ENCODE measurements at regions not wholly inside any gene's neighbourhood (a gene's known extent, or its start where the extent isn't known, plus 50 kb on each side); places are given as distances from the start of the nearest gene placed in this dataset.

DNA sequence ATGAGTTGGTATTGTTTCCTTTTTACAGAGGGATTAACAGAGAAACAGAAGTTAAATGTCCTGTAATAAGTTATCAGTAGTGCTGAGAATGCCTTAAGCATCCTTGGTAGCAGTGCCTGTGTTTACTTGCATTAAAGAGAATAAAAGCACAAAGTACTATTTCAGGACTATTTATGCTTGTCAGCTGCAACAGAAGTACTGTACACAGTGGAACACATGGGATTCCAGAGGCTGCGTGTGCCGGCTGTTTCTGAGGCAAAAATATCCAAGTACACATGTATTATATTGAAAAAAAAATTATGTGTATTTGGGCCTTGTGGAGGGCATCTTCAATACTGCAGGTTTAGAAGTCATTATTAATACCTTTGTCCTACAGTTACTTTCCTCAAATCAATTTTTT, 58.2 kb upstream of the ACTBL2 start:
- no peak for DNase-seq

DNA sequence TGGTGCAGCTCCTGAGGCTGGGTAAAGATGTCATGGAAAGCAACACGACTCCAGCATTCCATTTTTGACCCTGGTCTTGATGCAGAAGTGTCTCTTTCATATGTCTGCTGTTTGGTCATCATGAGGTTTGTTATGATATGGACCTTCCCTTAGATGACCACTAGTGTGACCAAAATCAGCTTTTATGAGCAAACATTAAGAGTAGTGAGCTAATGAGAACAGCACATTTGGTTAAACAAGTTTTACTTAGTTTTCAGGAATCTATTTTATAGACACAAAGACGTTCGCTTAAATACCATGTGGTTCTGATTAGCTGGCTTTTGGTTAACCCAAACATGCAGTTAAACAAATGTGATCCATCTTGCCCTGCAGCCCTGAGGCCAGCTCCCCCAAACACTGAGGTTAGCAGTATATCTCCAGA, 56.7 kb upstream of the ACTBL2 start:
- no peak for DNase-seq

DNA sequence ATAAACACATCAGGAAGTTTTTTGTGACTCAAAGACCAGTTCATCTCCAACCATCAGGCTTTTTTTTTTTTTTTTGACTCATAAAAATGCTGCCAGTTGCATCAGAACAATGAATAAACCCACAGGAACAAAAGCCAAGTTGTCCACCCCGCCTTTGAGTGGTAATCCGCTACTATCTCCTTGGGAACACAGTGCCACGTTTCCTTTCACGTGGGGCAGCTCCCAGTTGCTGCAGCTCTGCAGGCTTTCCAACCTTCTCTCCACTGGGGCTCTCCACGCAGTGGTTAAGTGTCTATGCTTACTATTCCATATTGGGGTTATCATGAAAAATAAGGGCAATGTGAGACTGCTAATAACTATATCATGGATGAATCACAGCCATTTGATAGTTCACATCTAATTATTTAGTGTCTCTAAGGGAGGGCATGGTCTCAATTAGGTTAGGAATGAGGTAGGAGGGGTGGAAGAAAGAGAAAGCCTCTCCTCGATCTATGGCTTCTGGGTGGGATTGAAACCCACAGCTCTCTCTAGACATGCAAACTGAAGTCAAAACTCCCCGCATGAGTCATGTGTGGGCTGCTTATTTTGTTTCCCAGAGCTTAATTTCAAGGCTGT, 55.8 kb upstream of the ACTBL2 start:
- no peak for DNase-seq

DNA sequence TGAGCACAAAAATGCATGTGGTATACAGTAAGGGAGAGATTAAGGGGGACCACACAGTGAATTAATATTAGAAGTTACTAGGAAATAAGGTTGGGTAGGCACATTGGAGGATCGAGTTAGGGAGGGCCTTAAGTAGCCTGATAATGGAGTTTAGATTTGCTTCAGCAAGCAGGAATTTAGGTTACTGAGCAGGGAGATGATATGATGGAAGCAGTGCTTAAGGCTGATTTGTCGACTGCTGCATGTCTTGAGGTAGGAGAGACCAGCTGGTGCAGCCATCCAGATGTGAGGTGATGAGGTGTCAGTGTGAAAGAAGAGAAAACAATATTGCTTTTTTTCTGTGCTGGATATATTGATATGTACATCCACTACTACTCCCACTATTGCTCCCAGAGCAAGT, 55.2 kb upstream of the ACTBL2 start:
- no peak for DNase-seq

DNA sequence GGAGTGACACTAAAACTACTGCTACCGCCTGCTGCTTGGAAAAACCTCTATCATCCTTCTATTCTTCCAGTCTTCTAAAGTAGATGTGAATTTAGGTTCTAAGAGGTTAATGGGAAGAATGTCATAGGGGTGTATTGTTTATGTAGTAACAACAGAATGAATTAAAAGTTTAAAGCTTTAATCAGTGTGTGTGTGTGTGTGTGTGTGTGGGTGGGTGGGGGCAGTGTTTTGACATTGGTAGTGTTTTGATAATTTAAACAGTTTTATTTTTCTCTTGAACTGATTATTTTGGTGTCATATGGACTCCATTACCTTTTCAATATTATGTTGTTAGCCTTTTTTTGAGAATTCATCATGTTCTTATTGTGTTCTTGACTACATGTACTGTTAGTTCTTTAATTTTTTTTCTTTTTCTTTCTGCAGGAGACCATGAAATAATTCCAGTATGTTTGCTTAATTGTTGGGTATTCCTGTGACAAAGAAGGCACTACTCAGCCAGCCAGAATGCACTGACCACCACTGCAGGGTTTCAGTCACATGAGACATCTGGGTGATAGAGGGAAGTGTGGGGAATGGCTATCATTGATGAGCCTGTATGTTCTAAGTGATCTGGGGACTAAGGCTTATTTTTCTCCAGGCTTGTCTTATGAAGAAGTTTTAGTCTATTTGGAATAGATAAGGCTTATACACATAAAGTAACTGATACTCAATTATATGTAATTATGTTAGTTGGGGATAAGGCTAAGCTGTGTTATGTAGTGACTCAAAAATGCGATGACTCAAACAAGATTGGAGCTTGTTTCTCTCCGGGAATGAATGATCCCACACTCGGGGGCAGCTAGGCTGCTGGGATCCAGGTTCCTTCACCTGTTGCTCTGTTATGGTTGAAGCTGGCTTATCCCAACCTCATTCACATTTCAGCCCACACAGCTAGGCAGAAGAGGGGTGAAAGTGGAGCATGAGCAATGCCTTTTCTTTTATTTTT, 50.2 kb upstream of the ACTBL2 start:
- DNase-seq = no peak
